ENCODE measurements at regions not wholly inside any gene's neighbourhood (a gene's known extent, or its start where the extent isn't known, plus 50 kb on each side); places are given as distances from the start of the nearest gene placed in this dataset.

DNA sequence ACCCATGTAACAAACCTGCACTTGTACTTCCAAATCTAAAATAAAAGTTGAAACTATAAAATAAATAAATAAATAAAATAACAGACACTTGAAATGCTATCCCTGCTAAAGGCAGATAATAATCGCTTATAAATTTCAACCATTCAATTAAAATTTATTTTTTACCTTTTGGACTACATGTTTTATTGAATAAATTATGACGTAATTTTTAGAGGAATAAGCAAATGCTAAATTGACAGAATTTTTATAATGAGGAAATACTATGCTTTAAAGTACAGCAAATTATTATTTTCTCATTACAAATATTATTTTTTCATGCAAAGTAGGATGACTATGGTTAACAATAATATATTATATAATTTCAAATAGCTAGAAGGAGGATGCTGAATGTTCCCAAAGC, 658.6 kb upstream of the LMO3 start (continued):
- TF ChIP-seq, protein P1, sequence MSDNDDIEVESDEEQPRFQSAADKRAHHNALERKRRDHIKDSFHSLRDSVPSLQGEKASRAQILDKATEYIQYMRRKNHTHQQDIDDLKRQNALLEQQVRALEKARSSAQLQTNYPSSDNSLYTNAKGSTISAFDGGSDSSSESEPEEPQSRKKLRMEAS (CRISPR knock-in tag; IDR thresholded peaks at IDR 0.05): no peak
- TF ChIP-seq, protein P2, sequence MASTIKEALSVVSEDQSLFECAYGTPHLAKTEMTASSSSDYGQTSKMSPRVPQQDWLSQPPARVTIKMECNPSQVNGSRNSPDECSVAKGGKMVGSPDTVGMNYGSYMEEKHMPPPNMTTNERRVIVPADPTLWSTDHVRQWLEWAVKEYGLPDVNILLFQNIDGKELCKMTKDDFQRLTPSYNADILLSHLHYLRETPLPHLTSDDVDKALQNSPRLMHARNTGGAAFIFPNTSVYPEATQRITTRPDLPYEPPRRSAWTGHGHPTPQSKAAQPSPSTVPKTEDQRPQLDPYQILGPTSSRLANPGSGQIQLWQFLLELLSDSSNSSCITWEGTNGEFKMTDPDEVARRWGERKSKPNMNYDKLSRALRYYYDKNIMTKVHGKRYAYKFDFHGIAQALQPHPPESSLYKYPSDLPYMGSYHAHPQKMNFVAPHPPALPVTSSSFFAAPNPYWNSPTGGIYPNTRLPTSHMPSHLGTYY (CRISPR knock-in tag; IDR thresholded peaks at IDR 0.05): no peak
- TF ChIP-seq, protein P3, sequence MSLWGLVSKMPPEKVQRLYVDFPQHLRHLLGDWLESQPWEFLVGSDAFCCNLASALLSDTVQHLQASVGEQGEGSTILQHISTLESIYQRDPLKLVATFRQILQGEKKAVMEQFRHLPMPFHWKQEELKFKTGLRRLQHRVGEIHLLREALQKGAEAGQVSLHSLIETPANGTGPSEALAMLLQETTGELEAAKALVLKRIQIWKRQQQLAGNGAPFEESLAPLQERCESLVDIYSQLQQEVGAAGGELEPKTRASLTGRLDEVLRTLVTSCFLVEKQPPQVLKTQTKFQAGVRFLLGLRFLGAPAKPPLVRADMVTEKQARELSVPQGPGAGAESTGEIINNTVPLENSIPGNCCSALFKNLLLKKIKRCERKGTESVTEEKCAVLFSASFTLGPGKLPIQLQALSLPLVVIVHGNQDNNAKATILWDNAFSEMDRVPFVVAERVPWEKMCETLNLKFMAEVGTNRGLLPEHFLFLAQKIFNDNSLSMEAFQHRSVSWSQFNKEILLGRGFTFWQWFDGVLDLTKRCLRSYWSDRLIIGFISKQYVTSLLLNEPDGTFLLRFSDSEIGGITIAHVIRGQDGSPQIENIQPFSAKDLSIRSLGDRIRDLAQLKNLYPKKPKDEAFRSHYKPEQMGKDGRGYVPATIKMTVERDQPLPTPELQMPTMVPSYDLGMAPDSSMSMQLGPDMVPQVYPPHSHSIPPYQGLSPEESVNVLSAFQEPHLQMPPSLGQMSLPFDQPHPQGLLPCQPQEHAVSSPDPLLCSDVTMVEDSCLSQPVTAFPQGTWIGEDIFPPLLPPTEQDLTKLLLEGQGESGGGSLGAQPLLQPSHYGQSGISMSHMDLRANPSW (CRISPR knock-in tag; conservative IDR thresholded peaks at IDR 0.05; ENCODE audit: low read depth): no peak
- TF ChIP-seq, protein P4, sequence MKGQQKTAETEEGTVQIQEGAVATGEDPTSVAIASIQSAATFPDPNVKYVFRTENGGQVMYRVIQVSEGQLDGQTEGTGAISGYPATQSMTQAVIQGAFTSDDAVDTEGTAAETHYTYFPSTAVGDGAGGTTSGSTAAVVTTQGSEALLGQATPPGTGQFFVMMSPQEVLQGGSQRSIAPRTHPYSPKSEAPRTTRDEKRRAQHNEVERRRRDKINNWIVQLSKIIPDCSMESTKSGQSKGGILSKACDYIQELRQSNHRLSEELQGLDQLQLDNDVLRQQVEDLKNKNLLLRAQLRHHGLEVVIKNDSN (CRISPR knock-in tag; IDR thresholded peaks at IDR 0.05): no peak
- TF ChIP-seq, protein P5, sequence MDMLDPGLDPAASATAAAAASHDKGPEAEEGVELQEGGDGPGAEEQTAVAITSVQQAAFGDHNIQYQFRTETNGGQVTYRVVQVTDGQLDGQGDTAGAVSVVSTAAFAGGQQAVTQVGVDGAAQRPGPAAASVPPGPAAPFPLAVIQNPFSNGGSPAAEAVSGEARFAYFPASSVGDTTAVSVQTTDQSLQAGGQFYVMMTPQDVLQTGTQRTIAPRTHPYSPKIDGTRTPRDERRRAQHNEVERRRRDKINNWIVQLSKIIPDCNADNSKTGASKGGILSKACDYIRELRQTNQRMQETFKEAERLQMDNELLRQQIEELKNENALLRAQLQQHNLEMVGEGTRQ (CRISPR knock-in tag; IDR thresholded peaks at IDR 0.05): no peak

DNA sequence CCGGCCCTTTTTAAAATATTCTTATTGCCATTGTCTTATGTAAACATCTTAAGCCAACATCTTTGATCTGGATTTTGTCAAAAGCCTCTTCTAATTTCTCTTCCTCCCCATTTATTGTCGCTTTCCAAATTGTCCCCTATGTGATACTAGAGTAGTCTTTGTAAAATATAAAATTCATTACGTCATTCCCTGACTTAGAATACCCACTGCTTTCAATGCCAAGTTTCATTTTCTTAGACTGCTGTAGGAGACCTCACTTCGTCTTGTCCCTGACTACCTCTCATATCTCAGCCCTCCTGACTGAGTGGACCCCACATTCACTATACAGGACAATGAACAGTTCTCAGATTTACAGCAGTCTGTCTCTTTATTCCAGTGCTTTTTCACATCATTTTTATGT, 633.9 kb upstream of the LMO3 start:
- Mint-ChIP-seq H3K27me3 (ENCODE audit: low read depth) (no peaks in the 10 kb centered on the region), H3K9me3 (peaks cover 19% of the 10 kb centered on the region), H3K4me1 (peaks cover 11% of the 10 kb centered on the region), H3K27ac (no peak overlapping the region), H3K4me3 (no peak overlapping the region), H3K36me3 (peaks cover 5% of the 10 kb centered on the region; the same call in 1 of the 2 replicates)
- no peak for ATAC-seq
- POLR2A ChIA-PET: no interaction called here
- CTCF ChIA-PET: no interaction called here
- no peak for DNase-seq (ENCODE audit: low spot score)
- TF ChIP-seq RELA (CRISPR knock-in tag; IDR thresholded peaks at IDR 0.05; ENCODE audit: borderline replicate concordance) (no peak), ATF1 (CRISPR knock-in tag; IDR thresholded peaks at IDR 0.05) (no peak), TEAD1 (CRISPR knock-in tag; IDR thresholded peaks at IDR 0.05) (no peak), JUN (CRISPR knock-in tag; IDR thresholded peaks at IDR 0.05) (no peak), IRF2 (CRISPR knock-in tag; IDR thresholded peaks at IDR 0.05; ENCODE audit: borderline replicate concordance, low read depth) (no peak), RORB (CRISPR knock-in tag; IDR thresholded peaks at IDR 0.05) (no peak)
- TF ChIP-seq, protein P6, sequence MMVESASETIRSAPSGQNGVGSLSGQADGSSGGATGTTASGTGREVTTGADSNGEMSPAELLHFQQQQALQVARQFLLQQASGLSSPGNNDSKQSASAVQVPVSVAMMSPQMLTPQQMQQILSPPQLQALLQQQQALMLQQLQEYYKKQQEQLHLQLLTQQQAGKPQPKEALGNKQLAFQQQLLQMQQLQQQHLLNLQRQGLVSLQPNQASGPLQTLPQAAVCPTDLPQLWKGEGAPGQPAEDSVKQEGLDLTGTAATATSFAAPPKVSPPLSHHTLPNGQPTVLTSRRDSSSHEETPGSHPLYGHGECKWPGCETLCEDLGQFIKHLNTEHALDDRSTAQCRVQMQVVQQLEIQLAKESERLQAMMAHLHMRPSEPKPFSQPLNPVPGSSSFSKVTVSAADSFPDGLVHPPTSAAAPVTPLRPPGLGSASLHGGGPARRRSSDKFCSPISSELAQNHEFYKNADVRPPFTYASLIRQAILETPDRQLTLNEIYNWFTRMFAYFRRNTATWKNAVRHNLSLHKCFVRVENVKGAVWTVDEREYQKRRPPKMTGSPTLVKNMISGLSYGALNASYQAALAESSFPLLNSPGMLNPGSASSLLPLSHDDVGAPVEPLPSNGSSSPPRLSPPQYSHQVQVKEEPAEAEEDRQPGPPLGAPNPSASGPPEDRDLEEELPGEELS (CRISPR knock-in tag; IDR thresholded peaks at IDR 0.05): no peak
- TF ChIP-seq, protein P7, sequence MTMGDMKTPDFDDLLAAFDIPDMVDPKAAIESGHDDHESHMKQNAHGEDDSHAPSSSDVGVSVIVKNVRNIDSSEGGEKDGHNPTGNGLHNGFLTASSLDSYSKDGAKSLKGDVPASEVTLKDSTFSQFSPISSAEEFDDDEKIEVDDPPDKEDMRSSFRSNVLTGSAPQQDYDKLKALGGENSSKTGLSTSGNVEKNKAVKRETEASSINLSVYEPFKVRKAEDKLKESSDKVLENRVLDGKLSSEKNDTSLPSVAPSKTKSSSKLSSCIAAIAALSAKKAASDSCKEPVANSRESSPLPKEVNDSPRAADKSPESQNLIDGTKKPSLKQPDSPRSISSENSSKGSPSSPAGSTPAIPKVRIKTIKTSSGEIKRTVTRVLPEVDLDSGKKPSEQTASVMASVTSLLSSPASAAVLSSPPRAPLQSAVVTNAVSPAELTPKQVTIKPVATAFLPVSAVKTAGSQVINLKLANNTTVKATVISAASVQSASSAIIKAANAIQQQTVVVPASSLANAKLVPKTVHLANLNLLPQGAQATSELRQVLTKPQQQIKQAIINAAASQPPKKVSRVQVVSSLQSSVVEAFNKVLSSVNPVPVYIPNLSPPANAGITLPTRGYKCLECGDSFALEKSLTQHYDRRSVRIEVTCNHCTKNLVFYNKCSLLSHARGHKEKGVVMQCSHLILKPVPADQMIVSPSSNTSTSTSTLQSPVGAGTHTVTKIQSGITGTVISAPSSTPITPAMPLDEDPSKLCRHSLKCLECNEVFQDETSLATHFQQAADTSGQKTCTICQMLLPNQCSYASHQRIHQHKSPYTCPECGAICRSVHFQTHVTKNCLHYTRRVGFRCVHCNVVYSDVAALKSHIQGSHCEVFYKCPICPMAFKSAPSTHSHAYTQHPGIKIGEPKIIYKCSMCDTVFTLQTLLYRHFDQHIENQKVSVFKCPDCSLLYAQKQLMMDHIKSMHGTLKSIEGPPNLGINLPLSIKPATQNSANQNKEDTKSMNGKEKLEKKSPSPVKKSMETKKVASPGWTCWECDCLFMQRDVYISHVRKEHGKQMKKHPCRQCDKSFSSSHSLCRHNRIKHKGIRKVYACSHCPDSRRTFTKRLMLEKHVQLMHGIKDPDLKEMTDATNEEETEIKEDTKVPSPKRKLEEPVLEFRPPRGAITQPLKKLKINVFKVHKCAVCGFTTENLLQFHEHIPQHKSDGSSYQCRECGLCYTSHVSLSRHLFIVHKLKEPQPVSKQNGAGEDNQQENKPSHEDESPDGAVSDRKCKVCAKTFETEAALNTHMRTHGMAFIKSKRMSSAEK (CRISPR knock-in tag; IDR thresholded peaks at IDR 0.05; ENCODE audit: borderline replicate concordance): no peak
- TF ChIP-seq, protein P8, sequence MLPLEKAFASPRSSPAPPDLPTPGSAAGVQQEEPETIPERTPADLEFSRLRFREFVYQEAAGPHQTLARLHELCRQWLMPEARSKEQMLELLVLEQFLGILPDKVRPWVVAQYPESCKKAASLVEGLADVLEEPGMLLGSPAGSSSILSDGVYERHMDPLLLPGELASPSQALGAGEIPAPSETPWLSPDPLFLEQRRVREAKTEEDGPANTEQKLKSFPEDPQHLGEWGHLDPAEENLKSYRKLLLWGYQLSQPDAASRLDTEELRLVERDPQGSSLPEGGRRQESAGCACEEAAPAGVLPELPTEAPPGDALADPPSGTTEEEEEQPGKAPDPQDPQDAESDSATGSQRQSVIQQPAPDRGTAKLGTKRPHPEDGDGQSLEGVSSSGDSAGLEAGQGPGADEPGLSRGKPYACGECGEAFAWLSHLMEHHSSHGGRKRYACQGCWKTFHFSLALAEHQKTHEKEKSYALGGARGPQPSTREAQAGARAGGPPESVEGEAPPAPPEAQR (CRISPR knock-in tag; IDR thresholded peaks at IDR 0.05): no peak
- TF ChIP-seq, protein P9, sequence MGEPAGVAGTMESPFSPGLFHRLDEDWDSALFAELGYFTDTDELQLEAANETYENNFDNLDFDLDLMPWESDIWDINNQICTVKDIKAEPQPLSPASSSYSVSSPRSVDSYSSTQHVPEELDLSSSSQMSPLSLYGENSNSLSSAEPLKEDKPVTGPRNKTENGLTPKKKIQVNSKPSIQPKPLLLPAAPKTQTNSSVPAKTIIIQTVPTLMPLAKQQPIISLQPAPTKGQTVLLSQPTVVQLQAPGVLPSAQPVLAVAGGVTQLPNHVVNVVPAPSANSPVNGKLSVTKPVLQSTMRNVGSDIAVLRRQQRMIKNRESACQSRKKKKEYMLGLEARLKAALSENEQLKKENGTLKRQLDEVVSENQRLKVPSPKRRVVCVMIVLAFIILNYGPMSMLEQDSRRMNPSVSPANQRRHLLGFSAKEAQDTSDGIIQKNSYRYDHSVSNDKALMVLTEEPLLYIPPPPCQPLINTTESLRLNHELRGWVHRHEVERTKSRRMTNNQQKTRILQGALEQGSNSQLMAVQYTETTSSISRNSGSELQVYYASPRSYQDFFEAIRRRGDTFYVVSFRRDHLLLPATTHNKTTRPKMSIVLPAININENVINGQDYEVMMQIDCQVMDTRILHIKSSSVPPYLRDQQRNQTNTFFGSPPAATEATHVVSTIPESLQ (CRISPR knock-in tag; IDR thresholded peaks at IDR 0.05): no peak
